Adrenal gland (tissue), 5 donors: ENCODE measurements at regions not wholly inside any gene's neighbourhood (a gene's known extent, or its start where the extent isn't known, plus 50 kb on each side); places are given as distances from the start of the nearest gene placed in this dataset.

Experiments used
- POLR2A ChIP-seq, 2 donors: fragments of 450-650 bp; IDR thresholded peaks; one replicate each; pipeline ENCODE4 v1.6.1; 2017; ENCODE audit warnings: antibody characterized with exemption in 2 of 2, mild to moderate bottlenecking in 2 of 2, moderate library complexity in 1 of 2
- TF ChIP-seq, protein P1 (sequence below), 6 experiments: fragments of 450-650 bp in 4 of 6; fragments of 200-600 bp in 2 of 6; sonication (generic) in 1 of 6; IDR thresholded peaks; 1 replicate in 5 of 6; 2 replicates in 1 of 6; pipeline versions ENCODE4 v1.5.1 to v1.8.0; 2016 to 2021; ENCODE audit warnings: antibody characterized with exemption in 6 of 6, mild to moderate bottlenecking in 2 of 6, moderate library complexity in 1 of 6
- donor health status: DM: no; HTN: no; CAD: no.

DNA sequence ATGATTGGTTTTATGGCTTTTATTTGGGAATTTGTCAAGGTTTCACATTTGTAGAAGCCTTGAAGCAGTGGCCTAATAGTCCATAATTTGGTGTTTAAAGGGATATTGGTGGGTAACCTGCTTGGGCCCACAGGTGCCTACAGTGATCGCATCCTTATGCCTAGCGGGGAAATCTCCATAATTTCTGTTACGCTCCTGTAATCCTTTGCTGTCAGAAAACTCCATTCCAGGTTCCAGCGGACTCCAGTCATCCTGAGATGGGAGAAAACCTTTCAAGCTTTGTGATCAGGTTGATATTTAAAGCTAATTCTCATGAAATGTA lies 257.0 kb upstream of the JADE1 start:
- TF ChIP-seq, protein P1, sequence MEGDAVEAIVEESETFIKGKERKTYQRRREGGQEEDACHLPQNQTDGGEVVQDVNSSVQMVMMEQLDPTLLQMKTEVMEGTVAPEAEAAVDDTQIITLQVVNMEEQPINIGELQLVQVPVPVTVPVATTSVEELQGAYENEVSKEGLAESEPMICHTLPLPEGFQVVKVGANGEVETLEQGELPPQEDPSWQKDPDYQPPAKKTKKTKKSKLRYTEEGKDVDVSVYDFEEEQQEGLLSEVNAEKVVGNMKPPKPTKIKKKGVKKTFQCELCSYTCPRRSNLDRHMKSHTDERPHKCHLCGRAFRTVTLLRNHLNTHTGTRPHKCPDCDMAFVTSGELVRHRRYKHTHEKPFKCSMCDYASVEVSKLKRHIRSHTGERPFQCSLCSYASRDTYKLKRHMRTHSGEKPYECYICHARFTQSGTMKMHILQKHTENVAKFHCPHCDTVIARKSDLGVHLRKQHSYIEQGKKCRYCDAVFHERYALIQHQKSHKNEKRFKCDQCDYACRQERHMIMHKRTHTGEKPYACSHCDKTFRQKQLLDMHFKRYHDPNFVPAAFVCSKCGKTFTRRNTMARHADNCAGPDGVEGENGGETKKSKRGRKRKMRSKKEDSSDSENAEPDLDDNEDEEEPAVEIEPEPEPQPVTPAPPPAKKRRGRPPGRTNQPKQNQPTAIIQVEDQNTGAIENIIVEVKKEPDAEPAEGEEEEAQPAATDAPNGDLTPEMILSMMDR (IDR thresholded peaks at IDR 0.05): no peak
- no peak for TF ChIP-seq POLR2A (IDR thresholded peaks at IDR 0.05)
